ENCODE measurements at regions not wholly inside any gene's neighbourhood (a gene's known extent, or its start where the extent isn't known, plus 50 kb on each side); places are given as distances from the start of the nearest gene placed in this dataset.
"Not testable (repeated sequence)": the region's sequence is repeated elsewhere in the genome, so short reads cannot be mapped to it uniquely, and the experiment has no call there.

DNA sequence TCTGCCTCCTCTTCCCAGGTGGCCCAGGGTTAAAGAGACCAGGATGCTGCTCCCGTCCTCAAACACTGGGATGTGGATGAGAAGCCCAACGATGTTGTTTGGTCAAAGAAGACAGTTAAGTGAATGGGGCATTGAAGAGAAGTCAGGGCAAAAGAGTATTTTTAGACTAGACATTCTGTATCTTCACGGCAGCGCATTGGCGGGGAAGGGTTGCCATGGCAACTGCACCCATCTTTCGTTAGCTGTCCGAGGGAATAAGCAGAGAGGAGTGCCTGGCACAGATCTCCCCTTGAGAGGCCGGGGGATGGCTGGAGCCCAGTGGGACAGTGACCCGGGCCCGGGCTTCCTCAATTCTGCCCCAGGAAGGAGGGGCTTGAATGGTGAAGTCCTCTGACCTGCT, 56.4 kb upstream of the GPR31 start:
- TF ChIP-seq, protein P1, sequence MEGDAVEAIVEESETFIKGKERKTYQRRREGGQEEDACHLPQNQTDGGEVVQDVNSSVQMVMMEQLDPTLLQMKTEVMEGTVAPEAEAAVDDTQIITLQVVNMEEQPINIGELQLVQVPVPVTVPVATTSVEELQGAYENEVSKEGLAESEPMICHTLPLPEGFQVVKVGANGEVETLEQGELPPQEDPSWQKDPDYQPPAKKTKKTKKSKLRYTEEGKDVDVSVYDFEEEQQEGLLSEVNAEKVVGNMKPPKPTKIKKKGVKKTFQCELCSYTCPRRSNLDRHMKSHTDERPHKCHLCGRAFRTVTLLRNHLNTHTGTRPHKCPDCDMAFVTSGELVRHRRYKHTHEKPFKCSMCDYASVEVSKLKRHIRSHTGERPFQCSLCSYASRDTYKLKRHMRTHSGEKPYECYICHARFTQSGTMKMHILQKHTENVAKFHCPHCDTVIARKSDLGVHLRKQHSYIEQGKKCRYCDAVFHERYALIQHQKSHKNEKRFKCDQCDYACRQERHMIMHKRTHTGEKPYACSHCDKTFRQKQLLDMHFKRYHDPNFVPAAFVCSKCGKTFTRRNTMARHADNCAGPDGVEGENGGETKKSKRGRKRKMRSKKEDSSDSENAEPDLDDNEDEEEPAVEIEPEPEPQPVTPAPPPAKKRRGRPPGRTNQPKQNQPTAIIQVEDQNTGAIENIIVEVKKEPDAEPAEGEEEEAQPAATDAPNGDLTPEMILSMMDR (IDR thresholded peaks at IDR 0.05; ENCODE audit: insufficient read depth, low read length, missing control alignments) = no peak
- CTCF ChIA-PET = no interaction called here
- POLR2A ChIA-PET = no interaction called here
- no peak overlapping the region for H3K4me3 ChIP-seq (ENCODE audit: low read depth, low read length)
- no peak for DNase-seq (ENCODE audit: low read depth, low spot score)

DNA sequence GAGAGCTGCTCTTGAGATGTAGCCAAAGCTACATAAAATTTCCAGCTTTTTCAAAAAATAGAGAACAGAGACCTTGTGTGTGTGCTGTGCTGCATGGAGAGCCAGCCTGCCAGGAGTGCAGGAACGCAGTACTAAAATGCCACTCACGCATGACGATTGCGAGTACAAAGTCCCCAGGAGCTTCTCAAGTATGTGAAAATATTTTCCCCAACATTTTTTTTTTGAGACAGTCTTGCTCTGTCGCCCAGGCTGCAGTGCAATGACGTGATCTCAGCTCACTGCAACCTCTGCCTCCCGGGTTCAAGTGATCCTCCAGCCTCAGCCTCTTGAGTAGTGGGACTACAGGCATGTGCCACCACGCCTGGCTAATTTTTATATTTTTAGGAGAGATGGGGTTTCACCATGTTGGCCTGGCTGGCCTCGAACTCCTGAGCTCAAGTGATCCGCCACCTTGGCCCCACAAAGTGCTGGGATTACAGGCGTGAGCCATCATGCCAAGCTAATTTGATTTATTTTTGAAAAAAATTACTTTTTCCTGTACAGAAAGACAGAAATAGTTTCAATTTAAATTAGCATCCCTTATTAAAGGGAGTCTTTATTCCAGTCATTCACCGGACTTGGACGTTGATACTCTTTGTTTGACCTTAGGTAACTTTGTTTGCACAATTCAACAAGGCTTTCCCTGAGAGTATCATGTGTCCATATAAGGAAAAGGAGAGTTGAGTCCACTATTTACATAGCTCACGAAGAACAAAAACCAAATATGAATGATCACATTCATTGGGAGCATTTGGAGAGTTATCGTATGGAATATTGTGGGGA, 57.9 kb upstream of the GPR31 start:
- DNase-seq (ENCODE audit: low read depth, low spot score); H3K4me3 ChIP-seq (ENCODE audit: low read depth, low read length); POLR2A ChIA-PET; CTCF ChIA-PET: not testable (repeated sequence)

DNA sequence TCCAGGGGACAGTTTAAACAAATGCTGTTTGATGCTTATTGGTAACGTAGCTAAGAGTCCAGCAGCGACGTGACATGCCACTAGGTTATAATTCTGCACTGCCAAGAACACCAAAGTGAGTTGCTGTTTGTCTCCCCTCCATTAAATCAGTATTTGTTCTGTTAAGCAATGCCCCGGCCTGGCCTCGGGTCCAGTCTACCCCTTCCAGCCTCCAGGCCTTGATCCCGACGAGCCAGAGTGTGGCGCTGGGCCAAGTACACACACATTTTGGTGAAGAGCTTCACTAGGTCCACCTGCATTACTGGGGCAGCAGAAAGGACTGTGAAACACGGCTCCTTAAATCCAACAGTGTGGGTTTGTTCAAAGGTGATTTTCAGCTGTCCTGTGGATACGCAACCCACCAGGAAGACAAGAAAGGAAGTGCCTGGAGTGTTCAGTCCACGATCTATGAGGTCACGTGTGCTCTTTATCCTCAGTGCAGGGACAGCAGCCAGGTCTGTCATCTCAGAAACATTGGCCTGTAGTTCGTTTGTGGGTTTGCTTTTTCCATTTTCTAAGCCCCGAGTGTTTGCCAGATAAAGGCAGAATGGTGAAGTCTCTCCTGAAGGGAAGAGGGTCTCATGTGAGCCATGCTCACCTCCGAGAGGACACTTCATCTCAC, 58.7 kb upstream of the GPR31 start:
- H3K4me3 ChIP-seq (ENCODE audit: low read depth, low read length); POLR2A ChIA-PET; DNase-seq (ENCODE audit: low read depth, low spot score): not testable (repeated sequence)
- CTCF ChIA-PET = interaction anchor here (1.2 to 1.4 kb wide), 2 partner anchors 683 to 684 kb away, joined by 4 to 5 read pairs; no protein-coding TSS in a partner anchor

DNA sequence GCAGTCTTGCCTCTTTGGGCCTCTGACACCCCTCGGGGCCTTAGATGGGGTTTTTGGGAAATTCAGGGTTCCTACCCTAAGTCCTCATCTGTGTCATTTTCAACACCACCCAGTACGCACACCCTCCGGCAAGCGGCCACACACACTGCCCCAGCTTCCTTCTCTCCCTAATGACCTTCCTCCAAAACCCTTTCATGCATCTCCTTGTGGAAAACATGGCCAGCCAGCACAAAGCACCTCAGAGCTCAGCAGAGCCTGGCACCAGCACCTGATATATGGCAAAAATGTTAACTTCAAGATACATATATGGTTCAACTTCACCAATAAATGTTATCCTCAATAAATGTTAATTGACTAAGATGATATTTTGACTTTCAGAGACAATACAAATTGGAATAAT, 59.3 kb upstream of the GPR31 start:
- DNase-seq (ENCODE audit: low read depth, low spot score); POLR2A ChIA-PET; H3K4me3 ChIP-seq (ENCODE audit: low read depth, low read length): not testable (repeated sequence)
- CTCF ChIA-PET = interaction anchor here (1.2 to 1.4 kb wide), 2 partner anchors 682 to 683 kb away, joined by 4 to 5 read pairs; no protein-coding TSS in a partner anchor

DNA sequence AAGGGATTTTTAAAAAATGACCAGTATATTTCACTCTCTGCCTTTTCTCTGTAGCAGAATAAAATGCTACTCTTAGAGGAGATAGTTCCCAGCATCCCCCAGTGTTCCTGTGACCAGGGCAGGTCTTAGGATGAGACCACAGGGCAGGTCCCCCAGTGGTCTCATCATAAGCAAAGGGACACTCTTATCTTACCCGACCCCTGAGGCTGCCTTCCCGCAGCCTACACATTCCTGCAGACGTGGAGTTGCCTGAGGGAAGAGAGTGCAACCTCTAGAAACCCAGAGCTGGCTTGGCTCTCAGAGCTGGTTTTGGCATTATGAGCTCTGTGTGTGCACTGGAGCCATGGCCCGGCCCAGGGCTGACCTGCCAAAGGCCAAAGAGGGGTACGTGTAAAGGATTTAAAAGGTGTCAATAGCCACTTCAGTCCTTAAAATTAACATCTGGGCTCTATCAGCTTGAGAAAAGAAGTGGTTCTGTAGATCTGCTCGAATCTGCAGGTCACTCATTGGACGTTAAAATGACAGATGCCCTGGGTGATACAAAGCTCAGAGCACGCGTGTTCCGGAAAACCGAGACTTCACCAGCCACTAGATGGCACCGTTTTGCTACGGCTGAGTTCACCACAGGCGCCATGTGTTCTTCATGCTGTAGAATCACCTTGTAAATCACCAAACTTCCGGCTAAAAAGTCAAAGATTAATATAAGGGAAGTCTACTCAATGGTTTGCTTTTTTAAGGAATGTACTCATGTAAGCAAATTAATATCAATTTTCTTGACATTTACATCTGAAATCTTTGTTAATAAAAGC, 60.4 kb upstream of the GPR31 start:
- POLR2A ChIA-PET; DNase-seq (ENCODE audit: low read depth, low spot score); H3K4me3 ChIP-seq (ENCODE audit: low read depth, low read length): not testable (repeated sequence)
- CTCF ChIA-PET = interaction anchor here (1.4 kb wide), 1 partner anchor 681 kb away, joined by 5 read pairs; no protein-coding TSS in a partner anchor

DNA sequence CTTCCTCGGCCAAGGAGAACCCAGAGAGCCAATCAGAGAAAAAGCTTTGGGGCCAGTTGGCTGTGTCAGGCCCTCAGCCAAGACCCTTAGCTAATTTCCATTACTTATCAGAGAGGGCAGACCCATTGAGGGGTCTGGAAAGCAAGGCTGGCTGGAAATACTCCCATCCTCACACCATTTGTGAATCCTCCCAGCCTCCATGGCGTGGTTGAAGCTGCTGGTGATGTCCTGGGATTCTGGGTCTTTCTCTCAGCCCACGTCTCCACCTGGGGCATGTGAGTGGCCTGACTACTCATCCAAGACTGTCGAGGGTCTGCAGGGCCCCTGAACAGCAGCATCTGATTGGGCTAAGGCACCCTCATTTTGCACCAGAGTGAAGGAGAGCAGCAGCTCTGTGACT, 61.3 kb upstream of the GPR31 start:
- POLR2A ChIA-PET = not testable (repeated sequence)

DNA sequence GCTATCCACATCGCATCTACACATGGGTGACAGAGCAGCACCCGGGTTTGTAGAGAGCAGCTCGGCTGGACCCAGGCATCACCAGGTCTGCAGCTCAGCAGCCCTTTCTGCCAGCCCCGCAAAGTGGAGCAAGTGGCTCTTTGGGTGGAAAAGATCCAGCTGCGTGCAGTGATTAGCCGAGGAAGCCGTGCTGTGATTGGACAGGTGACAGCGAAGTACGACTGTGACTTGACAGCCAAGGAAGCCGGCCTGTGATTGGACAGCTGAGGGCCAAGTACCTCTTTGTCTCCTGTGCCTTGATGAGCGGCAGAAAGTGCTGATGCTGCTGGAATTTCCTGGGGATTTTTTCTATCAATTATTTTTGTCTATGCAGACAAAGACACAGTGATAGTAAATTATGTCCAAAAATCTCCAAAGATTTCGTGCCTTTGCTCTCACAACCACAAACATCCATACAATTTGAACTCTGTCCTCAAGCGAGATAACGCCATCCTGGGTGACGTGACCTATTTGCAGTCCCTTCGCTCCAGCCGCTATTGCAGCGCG, 62.3 kb upstream of the GPR31 start:
- POLR2A ChIA-PET = no interaction called here
- DNase-seq (ENCODE audit: low read depth, low spot score) = no peak

More for the DNA sequence above, 61.3 kb upstream of the GPR31 start:
- CTCF ChIA-PET; DNase-seq (ENCODE audit: low read depth, low spot score); H3K4me3 ChIP-seq (ENCODE audit: low read depth, low read length): not testable (repeated sequence)

DNA sequence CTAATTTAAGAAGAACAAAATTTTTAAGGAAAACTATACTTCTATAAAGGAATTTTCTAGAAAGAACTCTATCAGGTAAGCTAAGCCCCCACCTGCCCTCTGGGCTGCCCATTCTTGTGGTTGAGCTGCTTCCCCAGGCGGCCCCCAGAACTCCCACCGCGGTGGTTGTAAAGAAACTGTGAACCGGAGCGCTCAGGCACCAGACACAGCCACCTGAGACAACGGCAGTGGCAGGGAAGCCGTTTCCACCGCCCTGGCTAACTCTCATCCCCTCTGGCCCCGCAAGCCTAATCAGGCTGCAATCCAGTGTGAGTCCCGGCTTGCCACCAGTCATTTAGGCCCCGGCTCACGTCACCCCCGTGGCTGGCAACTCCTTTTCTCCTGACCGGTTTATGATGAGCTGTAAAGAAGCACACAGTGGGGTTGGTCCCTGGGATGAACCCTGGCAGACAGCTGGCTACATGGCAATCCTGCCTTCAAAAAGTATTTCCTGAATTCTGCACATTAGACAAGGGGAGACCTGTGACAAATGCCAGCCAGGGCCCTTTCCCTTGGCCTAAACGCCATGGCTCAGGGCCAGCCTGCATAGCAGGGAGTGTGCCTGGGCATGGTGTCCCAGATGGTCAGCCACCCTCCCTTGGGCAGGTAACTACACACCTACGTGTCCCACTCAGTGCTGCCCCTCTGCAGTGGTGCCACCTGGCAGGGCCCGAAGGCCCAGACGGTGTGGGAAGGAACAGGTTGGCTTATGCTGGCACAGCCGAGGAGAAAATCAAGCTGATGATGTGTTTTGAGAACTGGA, 63.8 kb upstream of the GPR31 start:
- TF ChIP-seq, protein P1 (IDR thresholded peaks at IDR 0.05; ENCODE audit: insufficient read depth, low read length, missing control alignments) = no peak
- POLR2A ChIA-PET = no interaction called here
- no peak for DNase-seq (ENCODE audit: low read depth, low spot score)
- no peak overlapping the region for H3K4me3 ChIP-seq (ENCODE audit: low read depth, low read length)
- CTCF ChIA-PET = no interaction called here

More for the DNA sequence above, 62.3 kb upstream of the GPR31 start:
- CTCF ChIA-PET = no interaction called here
- H3K4me3 ChIP-seq (ENCODE audit: low read depth, low read length) = no peak overlapping the region
- TF ChIP-seq, protein P1 (IDR thresholded peaks at IDR 0.05; ENCODE audit: insufficient read depth, low read length, missing control alignments) = no peak

DNA sequence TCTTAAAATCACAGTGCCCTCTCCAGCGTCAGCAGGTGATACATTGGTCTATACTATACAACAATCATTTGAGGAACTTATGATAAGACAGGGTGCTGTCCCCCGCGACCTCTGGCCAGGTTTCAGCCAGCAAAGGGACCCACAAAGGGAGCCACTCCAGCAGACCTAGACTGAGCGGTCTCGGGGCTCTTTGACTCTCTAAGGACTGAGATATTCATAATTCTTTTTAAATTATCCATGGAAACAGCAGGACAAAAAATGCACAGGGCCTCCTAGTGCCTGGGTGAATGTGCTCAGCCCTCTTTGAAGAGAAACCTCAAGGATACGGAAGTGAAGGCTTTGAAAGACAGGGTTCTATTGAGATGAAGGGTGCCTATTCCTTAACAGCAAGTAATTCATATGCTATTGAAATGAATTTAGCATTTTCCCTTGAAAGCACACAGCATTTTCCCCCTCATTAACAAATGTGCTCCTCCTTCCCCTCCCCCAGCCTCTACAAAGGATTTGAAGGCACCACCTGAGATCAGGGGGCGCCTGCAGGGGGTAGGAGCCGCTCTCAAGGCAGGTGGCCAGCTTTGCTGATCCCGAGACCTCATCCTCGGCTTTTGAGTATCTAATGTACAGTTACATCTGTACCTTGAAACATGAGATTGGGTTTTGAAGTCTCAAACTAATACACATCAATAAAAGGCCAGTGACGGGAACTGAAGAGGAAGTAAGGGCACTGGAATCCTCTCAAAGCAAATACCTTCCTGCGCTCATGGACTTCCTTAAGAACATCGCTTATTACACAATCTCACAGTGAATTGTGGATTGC, 65.3 kb upstream of the UNC93A start:
- CTCF ChIA-PET; H3K4me3 ChIP-seq (ENCODE audit: low read depth, low read length); DNase-seq (ENCODE audit: low read depth, low spot score); POLR2A ChIA-PET: not testable (repeated sequence)
